Smooth muscle cell (in vitro differentiated cells): ENCODE measurements at regions not wholly inside any gene's neighbourhood (a gene's known extent, or its start where the extent isn't known, plus 50 kb on each side); places are given as distances from the start of the nearest gene placed in this dataset.

Experiments used
- DNase-seq: peaks from one replicate; lab custom pipeline; 2025; ENCODE audit not compliant: unreplicated experiment; lab: John Stamatoyannopoulos, UW
- H2AFZ ChIP-seq: fragments of 200-600 bp; sonication (generic); 2 replicates; pipeline ENCODE4 v1.6.0; 2016; ENCODE audit warnings: antibody characterized with exemption, low read depth, mild to moderate bottlenecking
- H3F3A ChIP-seq: fragments of 200-600 bp; sonication (generic); 2 replicates; pipeline ENCODE4 v1.6.0; 2017; ENCODE audit warnings: antibody characterized with exemption, low read depth
- H3K27ac ChIP-seq: fragments of 200-600 bp; sonication (generic); 2 replicates; pipeline ENCODE4 v1.5.1; 2016; ENCODE audit warnings: low read depth, mild to moderate bottlenecking
- H3K27me3 ChIP-seq: fragments of 200-600 bp; sonication (generic); 2 replicates; pipeline ENCODE4 v1.6.1; 2016; ENCODE audit warnings: low read depth, mild to moderate bottlenecking
- H3K36me3 ChIP-seq: fragments of 200-600 bp; sonication (generic); 2 replicates; pipeline ENCODE4 v1.5.1; 2016; ENCODE audit warnings: low read depth
- H3K4me1 ChIP-seq: fragments of 200-600 bp; sonication (generic); 2 replicates; pipeline ENCODE4 v1.5.1; 2016; ENCODE audit warnings: low read depth
- H3K4me2 ChIP-seq: fragments of 200-600 bp; sonication (generic); 2 replicates; pipeline ENCODE4 v1.6.0; 2016; ENCODE audit warnings: mild to moderate bottlenecking
- H3K4me3 ChIP-seq: fragments of 200-600 bp; sonication (generic); 2 replicates; pipeline ENCODE4 v1.5.1; 2016; ENCODE audit warnings: mild to moderate bottlenecking
- H3K79me2 ChIP-seq: fragments of 200-600 bp; sonication (generic); 2 replicates; pipeline ENCODE4 v1.6.0; 2016; ENCODE audit warnings: low read depth, mild to moderate bottlenecking
- H3K9ac ChIP-seq: fragments of 200-600 bp; sonication (generic); 2 replicates; pipeline ENCODE4 v1.6.0; 2016; ENCODE audit warnings: low read depth
- H3K9me3 ChIP-seq: fragments of 200-600 bp; sonication (generic); replicated peaks from 2 replicates; pipeline ENCODE4 v1.5.1; 2016; ENCODE audit warnings: low read depth
- H4K20me1 ChIP-seq: fragments of 200-600 bp; sonication (generic); 2 replicates; pipeline ENCODE4 v1.6.0; 2016; ENCODE audit warnings: low read depth
- CTCF ChIP-seq: fragments of 200-600 bp; sonication (generic); IDR thresholded peaks from 2 replicates; pipeline ENCODE4 v1.5.1; 2017; ENCODE audit warnings: borderline replicate concordance, mild to moderate bottlenecking, antibody characterized with exemption; ENCODE audit not compliant: insufficient read depth, poor library complexity, severe bottlenecking
- WGBS: methylation state at CpG from one replicate; pipeline ENCODE4 v1.1.7; 2016; ENCODE audit warnings: low lambda C conversion rate; 5-methylcytosine and 5-hydroxymethylcytosine counted together

- H3K4me1 ChIP-seq, result no peaks in the 10 kb centered on the region
- H3K27me3 ChIP-seq, result no peaks in the 10 kb centered on the region
- DNase-seq, result no peak
- WGBS, result 87% methylated on average over 4 of the region's 4 CpGs
- no peak overlapping the region for H2AFZ ChIP-seq
- H3K4me3 ChIP-seq, result no peak overlapping the region
- H3K4me2 ChIP-seq, result no peak overlapping the region
- no peak overlapping the region for H3K27ac ChIP-seq
- TF ChIP-seq CTCF, result no peak
- H3F3A ChIP-seq, result no peaks in the 10 kb centered on the region
- H3K9me3 ChIP-seq, result no peaks in the 10 kb centered on the region
- H3K79me2 ChIP-seq, result no peaks in the 10 kb centered on the region
- no peak overlapping the region for H3K9ac ChIP-seq
- H4K20me1 ChIP-seq, result no peaks in the 10 kb centered on the region
- H3K36me3 ChIP-seq, result no peaks in the 10 kb centered on the region
These were observed 145.2 kb downstream of the VGLL3 start for GRCh38 chr3:86845726-86846125.

- H3K27me3 ChIP-seq, result no peaks in the 10 kb centered on the region
- no peaks in the 10 kb centered on the region for H4K20me1 ChIP-seq
- TF ChIP-seq CTCF, result no peak
- WGBS, result 94% methylated on average over 2 of the region's 2 CpGs
- no peak for DNase-seq
- H3K9ac ChIP-seq, result no peak overlapping the region
- no peak overlapping the region for H3K27ac ChIP-seq
- no peak overlapping the region for H3K4me2 ChIP-seq
- H3K9me3 ChIP-seq, result no peaks in the 10 kb centered on the region
- H3K36me3 ChIP-seq, result no peaks in the 10 kb centered on the region
- no peak overlapping the region for H3K4me3 ChIP-seq
- H3F3A ChIP-seq, result no peaks in the 10 kb centered on the region
- no peak overlapping the region for H2AFZ ChIP-seq
- no peaks in the 10 kb centered on the region for H3K4me1 ChIP-seq
- H3K79me2 ChIP-seq, result no peaks in the 10 kb centered on the region
These were observed 152.0 kb downstream of the VGLL3 start for GRCh38 chr3:86838927-86839326.

- H2AFZ ChIP-seq, result no peak overlapping the region
These were observed 153.1 kb downstream of the VGLL3 start for GRCh38 chr3:86837871-86838270.

More at GRCh38 chr3:86837871-86838270, 153.1 kb downstream of the VGLL3 start:
- Histone ChIP-seq H3K9ac (no peak overlapping the region), H3F3A (no peaks in the 10 kb centered on the region), H3K4me2 (no peak overlapping the region), H3K27ac (no peak overlapping the region), H3K4me3 (no peak overlapping the region), H3K36me3 (no peaks in the 10 kb centered on the region), H3K4me1 (no peaks in the 10 kb centered on the region), H3K79me2 (no peaks in the 10 kb centered on the region), H3K9me3 (no peaks in the 10 kb centered on the region), H3K27me3 (no peaks in the 10 kb centered on the region), H4K20me1 (no peaks in the 10 kb centered on the region)
- 100% methylated on average over 1 of the region's 1 CpG for WGBS
- no peak for DNase-seq
- TF ChIP-seq CTCF, result no peak
